Embryonic facial prominence (tissue), 1 donor: ENCODE measurements at regions not wholly inside any gene's neighbourhood (a gene's known extent, or its start where the extent isn't known, plus 50 kb on each side); places are given as distances from the start of the nearest gene placed in this dataset.

Experiments
- DNase-seq: peaks from one replicate; pipeline ENCODE4 v3.0.0-alpha.2; 2016; ENCODE audit errors: extremely low spot score

DNA sequence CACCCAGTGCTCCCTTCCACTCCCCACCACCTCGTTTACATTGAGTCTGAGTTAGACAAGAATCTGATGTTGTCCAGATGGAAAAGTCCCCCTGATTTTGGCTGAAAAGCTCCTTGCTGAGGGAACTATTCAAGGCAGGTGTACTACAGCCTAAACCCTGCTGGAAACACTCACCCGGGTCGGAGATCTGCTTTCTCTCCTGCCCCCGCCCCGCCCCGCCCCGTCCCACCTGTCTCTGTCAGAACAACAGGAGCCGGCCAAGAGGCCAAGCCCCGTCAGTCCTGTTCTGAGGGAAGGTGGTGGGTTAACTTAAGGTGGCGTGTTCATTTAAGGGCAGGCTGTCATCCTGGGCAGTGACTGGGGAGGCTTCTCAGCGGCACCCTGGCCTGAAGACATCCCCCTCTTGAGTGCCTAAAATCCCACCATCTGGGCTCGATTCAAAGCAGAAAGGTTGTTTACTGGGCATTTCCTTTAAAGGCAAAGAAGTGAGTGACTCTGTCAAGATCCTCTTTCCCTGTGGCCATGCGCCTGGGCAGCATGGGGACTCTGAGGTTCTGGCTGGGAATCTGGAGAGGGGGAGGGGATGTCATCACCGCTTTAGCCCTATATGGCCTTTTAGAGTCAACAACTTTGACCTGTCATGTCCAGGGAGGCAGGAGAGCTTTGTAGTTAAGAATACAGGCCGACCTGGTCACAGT lies 71.1 kb upstream of the NEURL1B start:
- no peak for DNase-seq

GRCh38 chr5:172568308-172568910 lies 72.7 kb upstream of the NEURL1B start:
- no peak for DNase-seq

DNA sequence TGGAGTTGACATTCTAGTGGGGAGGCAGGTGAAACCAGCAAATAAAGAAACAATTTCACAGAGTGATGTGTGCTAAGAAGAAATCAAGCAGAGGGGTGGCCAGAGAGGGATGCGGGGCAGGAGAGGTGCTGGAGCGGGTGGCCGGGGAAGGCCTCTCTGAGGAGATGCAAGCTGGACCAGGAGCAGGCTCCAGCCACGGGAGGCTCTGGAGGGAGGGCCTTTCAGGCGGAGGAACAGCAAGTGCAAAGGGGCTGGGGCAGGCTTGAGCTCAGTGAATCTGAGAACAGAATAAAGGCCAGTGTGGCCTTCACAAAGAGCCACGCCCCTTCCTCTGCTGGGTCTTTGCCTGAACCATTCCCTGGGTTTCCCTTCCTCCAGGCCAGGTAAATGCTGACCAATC lies 73.2 kb upstream of the NEURL1B start:
- no peak for DNase-seq

DNA sequence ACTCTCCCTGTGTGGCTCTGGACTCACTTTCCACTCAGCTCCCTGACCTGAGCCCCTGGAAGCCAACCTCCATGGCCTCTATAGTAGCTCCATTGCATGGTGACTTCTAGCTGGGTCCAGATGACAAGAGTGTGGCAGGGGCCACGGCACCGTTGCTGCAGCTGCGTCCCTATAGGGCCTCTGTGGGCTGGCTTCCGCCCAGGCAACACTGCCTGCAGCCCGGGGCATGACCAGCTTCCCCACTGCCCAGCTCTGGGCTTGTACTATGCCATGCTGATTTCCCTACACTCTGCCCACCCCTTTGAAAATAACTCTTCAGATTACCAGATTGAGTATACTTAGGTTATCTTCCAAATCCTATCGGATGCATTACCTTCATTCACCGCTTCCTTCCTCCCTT lies 73.8 kb upstream of the NEURL1B start:
- no peak for DNase-seq

GRCh38 chr5:172565931-172566665 lies 75.0 kb upstream of the NEURL1B start:
- DNase-seq = no peak

GRCh38 chr5:172565455-172565854 lies 75.6 kb upstream of the NEURL1B start:
- DNase-seq = no peak

DNA sequence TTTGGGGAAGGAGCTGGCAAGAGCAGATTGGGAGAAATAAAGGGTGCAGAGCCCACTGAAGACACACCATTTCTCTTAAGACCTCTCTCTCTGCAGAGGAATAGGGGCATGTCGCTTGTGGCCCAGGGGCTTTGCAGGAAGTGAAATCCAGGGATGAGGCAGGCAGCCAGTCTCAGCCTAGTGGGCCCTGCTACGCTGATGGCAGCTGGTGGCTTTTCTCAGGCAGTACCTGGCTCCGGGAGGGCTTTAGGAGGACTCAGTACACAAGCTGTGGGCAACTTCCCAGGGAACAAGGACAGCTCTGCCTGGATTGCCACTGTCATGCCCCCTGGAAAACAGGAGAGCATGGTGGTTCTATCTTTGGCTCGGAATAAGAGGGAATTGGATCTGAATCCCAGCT lies 76.2 kb upstream of the NEURL1B start:
- DNase-seq = no peak

GRCh38 chr5:172564188-172564587 lies 76.9 kb upstream of the NEURL1B start:
- DNase-seq = no peak

DNA sequence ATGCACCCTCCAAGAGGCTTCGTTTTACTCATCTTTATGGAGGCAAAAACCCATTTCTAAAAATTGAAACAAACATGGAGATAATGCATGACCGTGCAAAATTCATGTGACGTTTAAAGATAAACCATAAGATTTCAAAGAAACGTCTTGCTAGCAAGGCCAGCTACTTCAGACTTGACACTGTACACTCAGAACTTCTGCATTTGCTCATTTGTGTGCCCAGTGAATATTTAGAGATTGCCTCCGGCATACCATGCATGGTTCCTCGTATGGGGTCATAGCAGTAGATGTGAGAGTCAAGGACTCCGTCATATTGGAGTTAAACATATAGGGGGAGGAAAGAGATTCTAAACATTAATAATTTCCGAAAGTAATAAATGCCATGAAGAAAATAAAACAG lies 78.6 kb upstream of the NEURL1B start:
- DNase-seq = no peak

DNA sequence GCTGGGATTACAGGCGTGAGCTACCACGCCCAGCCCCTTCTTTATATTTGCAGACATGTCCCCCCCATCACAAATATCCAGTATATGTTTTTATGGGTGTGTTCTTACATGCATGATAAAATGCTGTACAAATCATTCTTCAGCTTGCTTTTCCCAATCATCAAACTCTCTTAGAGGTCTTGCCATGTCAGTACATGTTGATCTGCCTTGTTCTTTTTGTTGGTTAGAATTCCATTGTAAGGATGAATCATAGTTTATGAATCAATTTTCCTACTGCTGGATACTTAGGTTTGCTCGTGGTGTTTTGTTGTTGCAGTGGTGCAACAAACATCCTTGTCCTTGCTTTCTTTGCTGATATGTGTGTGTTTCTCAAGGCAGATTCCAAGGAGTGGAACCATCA lies 79.9 kb upstream of the NEURL1B start:
- DNase-seq = no peak

DNA sequence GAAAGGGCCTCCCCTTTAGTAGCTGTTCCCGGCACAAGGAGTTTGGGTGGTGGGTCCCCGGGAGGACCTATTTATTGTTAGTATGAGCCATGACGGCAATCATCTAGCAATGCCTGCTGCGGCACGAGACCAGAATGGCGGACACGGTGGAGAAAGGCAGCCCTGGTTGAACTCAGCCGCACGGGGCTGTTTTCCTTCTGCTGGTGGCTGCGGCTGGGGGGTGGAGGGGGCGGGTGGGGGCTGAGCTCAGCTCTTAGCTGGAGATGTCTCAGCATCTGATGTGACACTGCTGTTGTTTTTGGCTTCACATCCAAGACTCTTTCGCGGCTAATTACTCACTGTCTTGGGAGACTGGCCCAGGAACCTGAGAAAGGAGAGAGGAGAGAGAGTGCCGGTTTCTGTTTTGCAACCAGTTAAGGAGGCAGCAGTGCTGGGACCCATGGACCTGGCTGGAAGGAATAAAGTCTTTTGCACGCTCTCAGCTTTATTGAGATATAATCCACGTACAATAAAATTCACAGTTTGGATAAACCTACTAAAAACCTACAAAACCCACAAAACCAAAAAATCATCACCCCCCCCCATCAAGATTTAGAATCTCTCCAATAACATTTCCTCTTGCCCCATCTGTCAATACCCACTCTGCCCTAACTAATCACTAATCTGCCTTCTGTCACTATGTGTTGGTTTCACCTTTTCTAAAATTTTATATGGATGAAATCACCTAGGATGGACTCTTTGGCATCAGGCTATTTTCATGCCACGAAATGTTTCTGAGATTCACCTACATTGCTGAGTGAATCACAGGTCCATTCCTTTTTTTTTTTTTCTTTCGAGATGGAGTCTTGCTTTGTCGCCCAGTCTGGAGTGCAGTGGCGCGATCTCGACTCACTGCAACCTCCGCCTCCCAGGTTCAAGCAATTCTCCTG lies 81.8 kb upstream of the NEURL1B start:
- no peak for DNase-seq

- no peak for DNase-seq
Observed at GRCh38 chr5:172558076-172558976, 82.7 kb upstream of the NEURL1B start.

- no peak for DNase-seq
Observed at GRCh38 chr5:172556971-172557461, 84.0 kb upstream of the NEURL1B start.

- no peak for DNase-seq
Observed at GRCh38 chr5:172556262-172556661, 84.8 kb upstream of the NEURL1B start.

DNA sequence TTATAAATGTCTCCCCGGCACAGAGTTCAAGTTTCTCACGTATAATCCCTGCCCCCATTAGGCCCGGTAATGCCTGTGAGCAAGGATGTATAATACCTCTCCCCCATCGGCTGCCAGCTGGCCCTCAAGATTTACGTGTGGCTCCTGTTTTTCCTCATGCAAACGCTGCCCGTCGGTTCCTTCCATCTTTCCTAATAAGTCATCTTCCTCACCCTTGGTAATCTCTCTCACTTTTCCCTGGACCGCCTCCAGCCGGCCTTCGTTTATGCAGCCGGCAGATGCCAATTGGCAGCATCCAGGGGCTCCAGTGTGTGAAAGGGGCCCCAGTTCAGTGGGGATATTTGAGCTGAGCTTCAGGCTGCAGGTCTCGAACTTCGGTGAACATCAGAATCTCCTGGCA lies 86.5 kb upstream of the NEURL1B start:
- DNase-seq = no peak

DNA sequence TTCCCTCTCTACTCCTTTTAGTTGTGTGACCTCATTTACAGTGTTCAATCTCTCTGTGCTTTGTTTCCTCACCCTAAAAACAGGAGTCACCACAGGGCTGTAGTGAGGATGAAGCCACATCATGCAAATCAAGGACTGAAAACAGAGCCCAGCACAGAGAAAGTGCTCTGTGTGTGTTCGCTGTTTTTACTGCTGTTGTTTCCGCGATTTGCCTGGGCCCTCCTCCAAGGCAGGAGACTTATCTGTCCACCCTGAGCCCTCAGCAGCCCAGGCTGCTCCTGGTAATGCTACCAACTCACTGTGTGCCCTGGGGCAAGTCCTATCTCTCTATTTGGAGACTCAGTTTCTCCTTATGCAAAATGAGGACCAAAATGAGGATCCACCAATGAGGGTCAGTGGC lies 87.2 kb upstream of the NEURL1B start:
- no peak for DNase-seq

DNA sequence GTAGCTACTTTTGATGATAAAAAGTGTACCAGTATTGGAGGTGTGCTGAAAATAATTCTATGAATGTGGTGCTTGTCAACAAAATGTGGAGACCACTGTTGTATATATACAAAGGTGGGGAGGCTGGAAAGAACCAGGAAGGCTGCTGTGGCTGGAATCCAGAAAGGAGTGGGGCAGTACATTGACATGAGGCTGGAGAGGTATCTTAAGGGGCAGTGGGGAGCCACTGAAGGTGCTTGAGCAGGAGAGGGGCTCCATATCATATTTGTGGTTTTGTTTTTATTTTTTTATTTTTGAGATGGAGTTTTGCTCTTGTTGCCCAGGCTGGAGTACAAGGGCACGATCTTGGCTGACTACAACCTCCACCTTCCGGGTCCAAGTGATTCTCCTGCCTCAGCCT lies 87.9 kb upstream of the NEURL1B start:
- no peak for DNase-seq

DNA sequence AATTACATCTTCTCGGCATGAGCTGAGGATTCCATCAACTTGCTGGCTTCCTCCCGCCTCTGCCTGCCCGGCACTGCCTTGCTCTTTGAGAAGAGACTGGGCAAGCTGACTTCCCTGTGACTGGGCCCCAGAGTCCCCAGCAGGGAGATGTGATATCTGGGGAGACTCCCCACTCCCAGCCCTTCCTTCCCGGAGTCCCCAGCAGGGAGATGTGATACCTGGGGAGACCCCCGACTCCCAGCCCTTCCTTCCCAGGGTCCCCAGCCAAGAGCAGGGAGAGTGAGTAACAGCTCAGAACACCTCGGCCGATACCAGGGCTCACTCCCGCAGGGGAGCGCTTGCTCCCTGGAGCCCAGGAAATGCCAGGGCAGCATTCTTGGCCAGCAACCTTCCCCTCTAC lies 90.1 kb upstream of the NEURL1B start:
- no peak for DNase-seq

DNA sequence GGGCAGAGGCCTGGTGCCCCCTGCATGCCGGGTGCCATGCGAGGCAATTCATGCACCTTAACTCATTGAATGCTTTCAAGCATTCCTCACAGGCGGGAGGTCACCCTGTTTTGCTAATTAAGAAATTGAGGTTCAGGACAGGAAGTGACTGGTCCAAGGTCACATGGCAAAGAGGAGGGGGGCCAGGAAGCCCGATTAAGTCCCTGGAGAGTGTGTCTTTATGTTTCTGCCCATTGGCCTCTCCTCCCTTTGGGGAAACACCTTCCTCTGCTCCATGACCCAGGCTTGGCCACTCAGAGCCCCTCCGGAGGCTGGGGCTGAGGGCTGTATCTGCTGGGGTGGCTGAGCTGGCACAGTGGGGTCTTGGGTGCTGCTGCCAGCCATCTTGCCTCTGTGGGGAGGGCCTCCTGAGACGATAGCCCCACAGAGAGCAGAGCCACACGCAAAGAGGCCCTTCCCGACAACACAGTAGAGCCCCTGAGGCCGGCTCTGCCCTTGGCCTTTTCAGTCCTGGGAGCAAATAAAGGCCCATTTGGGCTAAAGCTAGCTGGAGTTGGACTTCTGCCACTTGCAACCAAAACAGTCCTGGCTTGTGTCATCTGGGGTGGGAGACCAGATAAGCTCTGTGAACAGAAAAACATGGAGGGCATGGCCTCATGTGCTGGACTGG lies 90.8 kb upstream of the NEURL1B start:
- no peak for DNase-seq

DNA sequence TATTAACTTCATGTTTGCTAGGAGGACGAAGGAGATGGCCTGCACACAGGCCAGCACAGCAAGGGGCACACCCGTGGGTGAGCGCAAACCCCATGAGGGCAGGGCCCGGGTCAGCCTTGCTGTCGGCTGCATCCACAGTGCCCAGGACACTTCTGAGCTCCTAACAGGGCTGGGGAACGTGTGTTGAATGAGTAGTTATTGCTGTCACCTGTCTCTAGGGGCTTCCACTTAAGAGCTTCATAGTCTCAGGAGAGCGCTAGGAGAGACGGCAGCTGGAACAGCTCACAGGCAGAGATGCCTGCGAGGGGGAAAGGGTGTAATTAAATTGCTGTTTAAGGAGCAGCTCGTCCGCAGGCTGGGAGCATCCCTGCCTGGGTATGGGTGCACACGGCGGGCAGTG lies 91.4 kb upstream of the NEURL1B start:
- DNase-seq = no peak
